Peyer's patch (tissue), 4 donors: ENCODE measurements at regions not wholly inside any gene's neighbourhood (a gene's known extent, or its start where the extent isn't known, plus 50 kb on each side); places are given as distances from the start of the nearest gene placed in this dataset.

Experiments used
- POLR2A ChIP-seq, 2 donors: fragments of 450-650 bp; IDR thresholded peaks; one replicate each; pipeline ENCODE4 v1.5.1; 2017; ENCODE audit warnings: antibody characterized with exemption in 2 of 2, mild to moderate bottlenecking in 2 of 2, moderate library complexity in 2 of 2
- TF ChIP-seq, protein P1 (sequence below), 6 experiments: fragments of 450-650 bp in 4 of 6; fragments of 200-600 bp in 2 of 6; sonication (generic) in 1 of 6; IDR thresholded peaks; one replicate each; pipeline ENCODE4 v1.5.1; 2017 to 2019; ENCODE audit warnings: antibody characterized with exemption in 6 of 6, mild to moderate bottlenecking in 3 of 6, moderate library complexity in 1 of 6

DNA sequence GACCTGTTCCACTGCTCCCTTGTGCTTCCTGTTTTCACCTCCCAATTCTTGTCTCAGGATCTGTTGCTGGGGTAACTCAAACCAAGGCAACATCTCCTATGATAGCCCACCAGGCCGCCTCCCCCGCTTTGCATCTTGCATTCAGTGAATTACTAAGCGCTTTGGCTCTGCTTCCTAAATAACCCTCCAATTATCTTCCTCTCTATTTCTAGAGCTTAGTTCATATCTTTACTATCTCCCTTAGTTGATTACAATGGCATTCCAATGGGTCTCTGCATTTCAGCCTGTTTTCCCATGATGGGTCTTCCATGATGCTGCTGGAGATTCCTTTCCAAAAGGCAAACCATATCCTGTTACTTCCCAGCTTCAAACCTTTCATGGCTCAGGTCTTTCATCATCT, 117.2 kb upstream of the FERMT1 start:
- TF ChIP-seq, protein P1, sequence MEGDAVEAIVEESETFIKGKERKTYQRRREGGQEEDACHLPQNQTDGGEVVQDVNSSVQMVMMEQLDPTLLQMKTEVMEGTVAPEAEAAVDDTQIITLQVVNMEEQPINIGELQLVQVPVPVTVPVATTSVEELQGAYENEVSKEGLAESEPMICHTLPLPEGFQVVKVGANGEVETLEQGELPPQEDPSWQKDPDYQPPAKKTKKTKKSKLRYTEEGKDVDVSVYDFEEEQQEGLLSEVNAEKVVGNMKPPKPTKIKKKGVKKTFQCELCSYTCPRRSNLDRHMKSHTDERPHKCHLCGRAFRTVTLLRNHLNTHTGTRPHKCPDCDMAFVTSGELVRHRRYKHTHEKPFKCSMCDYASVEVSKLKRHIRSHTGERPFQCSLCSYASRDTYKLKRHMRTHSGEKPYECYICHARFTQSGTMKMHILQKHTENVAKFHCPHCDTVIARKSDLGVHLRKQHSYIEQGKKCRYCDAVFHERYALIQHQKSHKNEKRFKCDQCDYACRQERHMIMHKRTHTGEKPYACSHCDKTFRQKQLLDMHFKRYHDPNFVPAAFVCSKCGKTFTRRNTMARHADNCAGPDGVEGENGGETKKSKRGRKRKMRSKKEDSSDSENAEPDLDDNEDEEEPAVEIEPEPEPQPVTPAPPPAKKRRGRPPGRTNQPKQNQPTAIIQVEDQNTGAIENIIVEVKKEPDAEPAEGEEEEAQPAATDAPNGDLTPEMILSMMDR (IDR thresholded peaks at IDR 0.05), result no peak
- TF ChIP-seq POLR2A (IDR thresholded peaks at IDR 0.05), result no peak
